ENCODE measurements at regions not wholly inside any gene's neighbourhood (a gene's known extent, or its start where the extent isn't known, plus 50 kb on each side); places are given as distances from the start of the nearest gene placed in this dataset.

- DNase-seq: no peak
These were observed 587.2 kb downstream of the PTPRU start for GRCh38 chr1:29823561-29823960.

DNA sequence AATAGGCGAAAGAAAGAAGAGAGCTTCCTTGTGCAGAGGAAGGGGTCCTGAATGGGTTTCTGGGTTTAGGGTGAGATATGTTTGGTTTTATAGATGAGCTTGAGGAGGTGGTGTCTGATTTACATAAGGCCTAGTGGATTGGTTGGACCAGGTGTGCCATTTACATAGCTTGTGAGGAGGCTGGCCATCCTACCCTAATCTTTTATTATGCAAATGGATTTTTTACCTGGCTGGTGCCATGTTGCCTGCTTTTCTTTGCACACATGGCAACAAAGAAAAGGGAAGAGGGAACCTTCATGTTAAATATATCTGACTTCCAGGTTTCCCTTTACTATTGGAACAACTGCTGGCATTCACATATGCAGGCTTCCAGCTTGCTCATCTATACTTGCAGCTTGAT is 585.3 kb downstream of the PTPRU start:
- DNase-seq: no peak

GRCh38 chr1:29820401-29820800 is 584.1 kb downstream of the PTPRU start:
- DNase-seq: no peak

DNA sequence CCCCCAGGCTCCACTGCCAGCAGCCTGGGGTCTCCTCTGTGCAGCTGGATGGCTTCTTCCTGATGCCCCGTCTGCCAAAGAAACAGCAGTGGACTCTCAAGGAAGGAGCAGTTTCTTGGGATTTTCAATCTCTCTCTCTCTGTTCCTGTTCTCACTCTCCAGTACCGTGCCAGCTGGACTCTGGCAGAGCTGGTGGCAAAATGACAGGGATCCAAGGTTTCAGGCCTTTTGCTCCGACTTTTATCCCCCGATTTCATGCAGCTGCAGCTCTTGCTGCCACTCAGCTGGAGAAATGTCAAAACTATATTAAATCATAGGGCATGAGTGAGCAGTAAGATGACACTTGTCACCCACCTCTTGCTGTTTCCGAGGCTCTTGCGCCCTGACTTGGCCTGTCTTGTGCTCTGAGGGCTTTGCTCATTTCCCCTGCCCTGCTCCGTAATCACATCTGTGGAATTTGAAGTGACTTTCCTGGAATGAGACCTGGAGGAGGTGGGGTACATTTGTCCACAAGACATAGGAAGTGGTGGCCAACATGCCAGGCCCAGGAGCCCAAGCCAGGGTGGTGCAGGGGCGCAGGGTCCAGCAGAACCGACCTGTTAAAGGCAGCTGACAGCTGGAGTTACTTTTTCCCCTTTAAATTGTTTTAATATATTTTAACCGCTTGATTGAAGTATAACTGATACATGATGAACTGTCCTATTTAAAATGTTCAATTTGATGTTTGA is 576.2 kb downstream of the PTPRU start:
- DNase-seq: no peak

DNA sequence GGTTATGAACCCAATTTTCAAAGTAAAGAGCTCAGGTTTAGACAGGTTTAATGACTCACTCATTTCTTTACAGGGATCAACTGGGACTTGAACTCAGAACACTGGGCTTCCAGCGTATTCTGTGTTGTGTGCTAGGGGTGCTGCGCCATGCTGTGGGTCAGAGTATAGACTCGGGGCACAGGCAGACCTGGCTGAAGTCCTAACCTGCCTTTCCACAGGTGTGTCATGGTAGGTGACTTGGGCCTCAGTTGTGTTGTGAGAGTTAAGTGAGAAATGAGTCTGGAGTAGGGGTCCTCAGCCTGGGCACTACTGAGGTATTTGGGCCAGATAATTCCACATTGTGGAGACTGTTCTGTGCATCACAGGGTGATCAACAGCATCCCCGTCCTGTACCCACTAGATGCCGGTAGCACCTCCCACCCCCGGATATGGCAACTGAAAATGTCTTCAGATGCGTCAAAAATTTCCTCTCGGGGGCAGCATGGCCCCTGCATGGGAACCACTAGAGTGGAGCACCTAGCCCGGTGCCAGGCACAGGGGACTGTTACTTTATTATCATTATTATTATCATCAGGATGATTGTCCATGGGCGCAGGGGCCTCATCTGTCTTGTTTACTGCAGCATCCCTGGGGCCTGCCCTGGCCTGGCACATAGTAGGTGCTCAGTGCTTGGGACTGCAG is 575.5 kb downstream of the PTPRU start:
- DNase-seq: no peak

DNA sequence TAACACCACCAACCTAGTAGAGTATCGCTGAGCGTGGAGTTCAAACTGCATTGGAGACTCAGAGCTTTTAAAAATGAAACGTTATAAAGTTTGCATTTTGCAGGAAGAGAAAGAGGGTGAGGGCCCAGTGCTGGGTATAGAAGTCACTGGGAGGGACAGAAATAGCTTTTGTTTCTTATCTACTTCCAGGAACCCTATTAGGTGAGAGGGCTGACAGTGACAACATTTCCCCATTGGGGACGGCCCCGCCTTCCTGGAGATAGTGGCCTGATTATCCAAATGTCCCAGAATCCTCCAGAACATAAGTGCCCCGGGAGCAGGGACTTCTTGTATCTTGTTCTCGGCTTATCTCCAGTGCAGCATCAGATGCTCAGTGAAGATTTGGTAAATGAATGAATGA is 574.9 kb downstream of the PTPRU start:
- no peak for DNase-seq

DNA sequence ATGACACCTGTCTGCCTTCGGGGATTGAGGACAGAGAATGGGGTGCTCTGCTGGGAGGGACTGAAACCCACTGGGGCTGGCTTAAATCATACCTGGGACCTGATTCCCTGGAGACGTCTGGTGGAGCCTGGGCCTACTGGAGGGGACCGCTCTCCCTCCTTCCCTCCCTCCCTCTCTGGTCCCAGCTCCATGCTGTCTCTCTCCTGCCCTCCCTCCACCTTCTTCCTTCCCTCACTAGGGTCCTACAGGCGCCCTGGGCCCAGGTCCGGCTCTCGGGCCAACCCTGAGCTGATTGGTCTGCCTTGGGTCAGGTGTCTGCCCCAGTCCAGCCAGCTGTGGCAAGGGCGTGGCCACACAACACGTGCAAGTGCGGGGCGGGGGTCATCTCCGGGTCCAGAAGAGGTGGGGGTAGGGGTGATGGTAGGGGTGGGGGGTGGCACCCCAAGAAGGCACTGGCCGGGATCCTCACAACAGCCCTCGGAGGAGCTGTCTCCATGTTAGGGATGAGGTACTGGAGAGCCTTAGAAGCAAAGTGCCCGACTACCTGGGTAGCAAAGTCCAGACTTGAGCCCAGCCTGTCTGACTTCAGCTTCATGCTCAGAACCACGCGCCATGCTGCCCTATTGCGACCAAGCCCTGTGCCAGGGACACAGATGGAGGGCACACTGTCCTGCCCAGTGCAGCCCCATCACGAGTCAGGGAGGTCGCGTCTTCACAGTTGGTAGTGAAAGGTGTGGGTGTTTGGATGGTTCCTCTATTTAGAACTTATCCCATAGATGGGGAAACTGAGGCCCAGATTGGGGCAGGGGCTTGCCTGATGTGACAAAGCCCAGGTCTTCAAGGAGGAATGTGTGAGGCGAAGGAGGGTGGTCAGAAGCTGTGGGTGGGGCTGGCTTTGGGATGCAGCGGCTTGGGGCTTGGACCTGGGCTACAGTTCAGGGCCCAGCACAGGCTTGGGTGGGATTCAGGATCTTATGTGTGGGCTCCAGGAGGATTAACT is 574.1 kb downstream of the PTPRU start:
- no peak for DNase-seq

DNA sequence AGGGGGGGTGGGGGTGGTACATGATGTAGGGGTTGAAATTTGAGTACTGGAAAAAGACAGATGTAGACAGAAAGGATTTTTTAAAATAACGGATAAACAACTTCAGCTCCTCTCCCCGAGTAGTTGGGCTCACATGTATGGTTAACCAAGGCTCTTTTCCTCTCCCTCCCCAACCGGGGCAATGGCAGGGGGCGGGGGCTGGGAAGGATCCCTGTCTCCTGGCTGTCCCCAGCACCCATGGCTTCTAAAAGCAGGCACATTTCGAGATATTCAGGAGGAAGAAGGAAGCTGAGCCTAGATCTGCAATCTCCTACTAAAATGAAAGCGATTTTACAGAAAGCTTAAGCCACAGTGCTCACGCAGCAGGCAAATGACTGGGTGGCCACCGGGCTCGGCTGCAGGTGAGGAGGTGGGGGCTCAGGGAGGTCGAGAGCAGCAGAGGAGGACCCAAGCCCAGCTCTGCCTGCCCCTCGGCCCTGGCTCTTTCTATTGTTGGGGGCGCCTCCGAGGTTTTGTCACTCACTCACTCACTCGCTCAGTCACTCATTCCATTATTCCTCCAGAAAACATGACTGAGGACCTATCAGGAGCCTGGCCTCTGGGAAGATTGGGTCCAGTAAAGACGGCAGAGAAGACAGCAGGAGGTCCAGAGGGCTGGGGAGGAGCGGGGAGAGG is 573.3 kb downstream of the PTPRU start:
- no peak for DNase-seq

- DNase-seq: no peak
These were observed 572.0 kb downstream of the PTPRU start for GRCh38 chr1:29808141-29808995.

DNA sequence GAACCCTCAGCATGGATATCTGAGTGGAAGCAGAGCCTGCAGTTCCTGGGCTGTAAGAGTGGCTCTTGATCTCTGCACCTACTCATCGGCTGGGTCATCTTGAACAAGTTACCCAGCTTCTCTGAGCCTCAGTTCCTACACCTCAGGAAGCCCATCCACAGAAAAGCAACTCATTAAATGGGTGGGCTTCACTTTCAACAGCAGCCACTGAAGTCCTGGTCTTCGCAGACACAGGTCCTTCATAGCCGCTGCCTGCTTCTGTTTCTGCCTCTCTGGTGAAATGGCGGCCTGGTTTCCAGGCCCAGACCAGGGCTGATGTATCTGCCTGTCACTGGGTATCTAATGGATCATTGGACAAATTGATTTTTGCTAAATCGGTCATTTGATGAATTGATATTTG is 571.4 kb downstream of the PTPRU start:
- no peak for DNase-seq

DNA sequence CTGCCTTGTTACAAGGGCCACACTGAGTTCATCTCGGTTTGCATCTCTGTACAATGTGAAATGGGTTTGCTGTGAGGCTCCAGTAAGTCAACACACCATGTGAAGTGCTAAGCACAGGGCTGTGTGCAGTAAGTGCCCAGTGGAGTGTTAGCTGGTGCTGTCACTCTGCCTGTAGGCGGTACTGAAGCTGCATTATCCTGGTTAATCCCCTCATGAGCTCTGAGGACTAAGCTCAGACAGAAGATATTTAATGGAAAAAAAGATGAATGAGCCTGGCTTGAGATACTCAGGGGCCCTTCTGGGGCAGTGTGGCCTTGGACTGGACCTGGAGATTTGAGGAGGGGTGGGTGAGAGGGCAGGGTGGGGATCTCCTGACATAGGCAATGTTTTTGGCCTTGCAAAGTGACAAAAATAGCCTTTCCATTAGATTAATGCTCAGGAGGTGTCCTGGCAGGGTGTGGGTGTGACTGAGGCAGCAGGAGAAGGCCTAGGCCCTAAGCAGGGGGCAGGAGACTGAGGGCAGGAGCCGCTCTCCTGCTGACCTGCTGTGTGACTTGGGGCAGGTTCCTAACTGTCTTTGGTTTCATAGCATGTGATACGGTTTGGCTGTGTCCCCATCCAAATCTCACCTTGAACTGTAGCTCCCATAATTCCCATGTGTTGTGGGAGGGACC is 570.5 kb downstream of the PTPRU start:
- DNase-seq: no peak

DNA sequence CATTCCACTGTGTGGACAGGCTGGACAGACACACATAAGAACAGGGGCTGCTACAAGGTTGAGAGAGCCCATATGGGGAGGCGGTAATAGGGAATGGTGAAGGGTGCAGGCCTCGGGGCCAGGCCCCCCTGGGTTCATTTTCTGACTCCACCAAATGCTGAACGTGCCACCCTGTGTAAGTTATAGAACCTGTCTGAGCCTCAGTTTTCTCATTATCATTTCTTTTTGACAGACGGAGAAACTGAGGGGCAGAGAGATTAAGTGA is 569.5 kb downstream of the PTPRU start:
- no peak for DNase-seq

GRCh38 chr1:29805122-29805895 is 569.0 kb downstream of the PTPRU start:
- no peak for DNase-seq

DNA sequence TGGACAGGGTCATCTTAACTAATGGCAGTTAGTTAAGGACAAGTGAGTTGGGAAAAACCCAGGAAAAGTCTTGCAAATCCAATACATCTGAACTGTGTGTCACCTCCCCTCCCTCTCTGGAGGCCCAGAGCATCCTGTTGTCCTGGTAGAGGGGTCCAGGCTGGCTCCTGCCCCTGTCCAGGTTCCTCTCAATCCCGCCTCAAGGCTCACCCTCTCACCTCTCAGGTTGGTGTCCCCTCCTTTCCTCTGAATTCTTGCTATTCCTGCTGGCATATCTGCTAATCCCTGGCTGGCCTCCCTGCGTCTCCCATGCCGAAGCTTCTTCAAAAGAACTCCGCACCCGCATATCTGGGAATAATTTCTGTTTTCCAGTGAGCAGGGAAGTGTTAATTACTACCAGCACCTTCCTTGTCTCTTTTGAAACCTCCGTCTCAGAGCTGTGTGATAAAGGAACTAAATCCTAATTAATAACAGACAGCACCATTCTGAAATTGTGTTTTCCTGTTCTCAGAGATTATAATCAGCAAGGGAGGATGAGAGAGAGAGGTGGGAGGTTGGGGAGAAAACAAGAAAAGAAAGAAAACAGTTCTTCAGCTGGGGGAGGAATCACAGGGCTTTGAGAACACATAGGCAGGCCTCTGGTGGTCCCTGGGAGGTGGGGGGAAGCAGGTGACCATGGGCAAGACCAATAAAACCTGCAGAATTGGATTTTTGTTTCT is 568.0 kb downstream of the PTPRU start:
- DNase-seq: no peak

DNA sequence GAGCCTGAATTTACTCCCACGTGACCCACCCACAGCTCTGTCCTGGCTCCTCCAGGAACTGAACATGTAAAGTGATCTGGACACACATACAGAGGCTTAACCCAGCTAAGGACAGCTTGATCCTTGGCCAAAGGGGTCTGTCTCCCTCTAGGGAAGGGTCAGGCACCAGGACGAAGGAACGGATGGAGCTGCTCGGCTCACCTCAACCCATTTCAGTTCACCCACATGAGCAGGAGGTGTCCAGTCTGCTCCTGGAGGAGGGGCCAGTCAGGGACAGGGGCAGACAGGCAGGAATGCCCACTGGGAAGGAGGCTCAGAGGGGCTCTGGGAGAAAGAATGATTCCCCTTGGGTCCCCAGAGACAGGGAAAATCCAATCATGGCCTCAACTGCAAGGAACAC is 567.2 kb downstream of the PTPRU start:
- DNase-seq: no peak

- no peak for DNase-seq
These were observed 566.1 kb downstream of the PTPRU start for GRCh38 chr1:29802181-29803068.

DNA sequence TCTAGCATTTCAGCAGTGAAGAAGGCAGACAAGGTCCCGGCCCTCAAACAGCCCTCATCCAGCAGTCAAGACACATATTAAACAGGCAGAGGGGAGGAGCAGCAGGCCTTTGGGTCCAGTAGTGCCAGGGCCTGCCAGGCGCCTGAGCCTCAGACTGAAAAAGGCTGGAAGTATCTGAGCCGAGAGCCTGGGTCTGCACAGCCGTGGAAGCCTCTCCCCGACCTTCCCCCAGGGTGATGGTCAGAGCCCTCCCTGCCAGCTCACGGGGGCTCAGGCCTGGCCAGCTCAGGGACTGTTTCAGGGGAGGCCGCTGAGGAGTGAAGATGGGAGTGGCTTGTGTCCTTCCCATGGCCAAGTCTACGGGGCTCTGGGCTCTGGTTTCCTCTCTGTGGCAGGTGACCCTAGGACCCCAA is 565.2 kb downstream of the PTPRU start:
- no peak for DNase-seq

GRCh38 chr1:29801003-29801402 is 564.7 kb downstream of the PTPRU start:
- no peak for DNase-seq

DNA sequence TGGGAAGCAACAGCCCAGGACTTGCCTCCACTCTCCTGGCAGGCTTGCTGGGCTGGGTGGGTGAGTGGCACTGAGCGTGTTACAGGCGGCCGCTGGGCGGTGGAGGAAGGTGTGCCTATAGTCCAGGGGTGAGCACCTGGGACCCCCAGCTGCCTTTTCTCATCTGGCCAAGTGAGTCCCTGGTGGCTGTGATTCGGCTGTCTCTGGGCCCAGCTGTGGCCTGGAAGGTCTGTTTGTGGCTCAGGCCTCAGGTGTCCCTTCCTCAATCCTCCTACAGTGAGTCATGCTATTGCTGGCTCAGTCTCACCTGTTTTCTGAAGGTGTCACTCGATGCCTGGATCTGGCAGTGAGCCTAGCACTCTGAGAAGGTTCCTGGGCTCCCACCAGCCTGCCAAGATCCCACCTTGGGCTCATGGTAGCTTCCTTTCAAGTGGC is 564.2 kb downstream of the PTPRU start:
- DNase-seq: no peak

Measured in NCI-H1048 (cell line).